H1 (cell line): ENCODE measurements at regions not wholly inside any gene's neighbourhood (a gene's known extent, or its start where the extent isn't known, plus 50 kb on each side); places are given as distances from the start of the nearest gene placed in this dataset.

Source experiments
- CBX5 ChIP-seq: fragments of 300-800, 300-1000 bp; sonication (generic); IDR thresholded peaks from 2 replicates; pipeline ENCODE4 v1.7.1; 2016; ENCODE audit warnings: antibody characterized with exemption, low read length, low read depth
- CBX8 ChIP-seq: fragments of 300-800, 300-1000 bp; sonication (generic); IDR thresholded peaks from 2 replicates; pipeline ENCODE4 v1.7.1; 2016; ENCODE audit warnings: low read depth, low read length, borderline replicate concordance
- CTCF ChIP-seq, 3 experiments: IDR thresholded peaks; 1 replicate in 2 of 3; 2 replicates in 1 of 3; pipeline versions ENCODE4 v1.5.1 to v1.6.1; 2011; ENCODE audit warnings: low read length in 3 of 3, mild to moderate bottlenecking in 3 of 3, inconsistent platforms in 2 of 3, low read depth in 1 of 3, moderate library complexity in 1 of 3; ENCODE audit not compliant: insufficient read depth in 1 of 3; ENCODE audit errors: control extremely low read depth in 1 of 3
- EP300 ChIP-seq, 2 experiments: IDR thresholded peaks; 1 replicate in 1 of 2; 2 replicates in 1 of 2; pipeline ENCODE4 v1.6.1; 2011 to 2012; ENCODE audit warnings: low read depth in 2 of 2, low read length in 2 of 2, mild to moderate bottlenecking in 2 of 2, borderline replicate concordance in 1 of 2, inconsistent platforms in 1 of 2, moderate library complexity in 1 of 2
- NRF1 ChIP-seq: IDR thresholded peaks from 2 replicates; pipeline ENCODE4 v1.6.1; 2011; ENCODE audit warnings: mild to moderate bottlenecking, low read depth, low read length, improper control_type of control experiment
- POLR2A ChIP-seq, 2 experiments: IDR thresholded peaks; 1 replicate in 1 of 2; 2 replicates in 1 of 2; pipeline ENCODE4 v1.6.1; 2011; ENCODE audit warnings: low read depth in 2 of 2, low read length in 2 of 2, mild to moderate bottlenecking in 2 of 2; ENCODE audit errors: control extremely low read depth in 1 of 2
- POLR2AphosphoS5 ChIP-seq: IDR thresholded peaks from 2 replicates; pipeline ENCODE4 v1.6.1; 2011; ENCODE audit warnings: low read depth, low read length
- RBBP5 ChIP-seq: IDR thresholded peaks from 2 replicates; pipeline ENCODE4 v1.7.1; 2012; ENCODE audit warnings: low read depth, mild to moderate bottlenecking, inconsistent platforms, low read length, moderate library complexity, borderline replicate concordance
- SRF ChIP-seq: IDR thresholded peaks from 2 replicates; pipeline ENCODE4 v1.6.1; 2011; ENCODE audit warnings: mild to moderate bottlenecking, low read depth, low read length, moderate library complexity
- TAF7 ChIP-seq: optimal IDR thresholded peaks from 2 replicates; pipeline ENCODE3; 2011; ENCODE audit warnings: low read depth, mild to moderate bottlenecking, inconsistent platforms, low read length, moderate library complexity, borderline replicate concordance

GRCh38 chr12:75578546-75578945 is 67.1 kb upstream of the KRR1 start:
- TF ChIP-seq CBX8 = no peak
- TF ChIP-seq POLR2A (IDR thresholded peaks at IDR 0.05; ENCODE audit: control extremely low read depth in 1 of 2, low read depth in 2 of 2, low read length in 2 of 2) = no peak
- TF ChIP-seq POLR2AphosphoS5 = no peak
- TF ChIP-seq CBX5 = no peak
- TF ChIP-seq EP300 (IDR thresholded peaks at IDR 0.05; ENCODE audit: borderline replicate concordance in 1 of 2, low read depth in 2 of 2, low read length in 2 of 2) = no peak
- no peak for TF ChIP-seq CTCF (IDR thresholded peaks at IDR 0.05; ENCODE audit: control extremely low read depth in 1 of 3, insufficient read depth in 1 of 3, low read depth in 1 of 3, low read length in 3 of 3)
- no peak for TF ChIP-seq SRF
- no peak for TF ChIP-seq NRF1
- TF ChIP-seq RBBP5 = no peak
- no peak for TF ChIP-seq TAF7
